Peyer's patch (tissue), 4 donors: ENCODE measurements at regions not wholly inside any gene's neighbourhood (a gene's known extent, or its start where the extent isn't known, plus 50 kb on each side); places are given as distances from the start of the nearest gene placed in this dataset.

Source experiments
- CTCF ChIP-seq, 6 experiments: fragments of 450-650 bp in 4 of 6; fragments of 200-600 bp in 2 of 6; sonication (generic) in 1 of 6; IDR thresholded peaks; one replicate each; pipeline ENCODE4 v1.5.1; 2017 to 2019; ENCODE audit warnings: antibody characterized with exemption in 6 of 6, mild to moderate bottlenecking in 3 of 6, moderate library complexity in 1 of 6
- POLR2A ChIP-seq, 2 donors: fragments of 450-650 bp; IDR thresholded peaks; one replicate each; pipeline ENCODE4 v1.5.1; 2017; ENCODE audit warnings: antibody characterized with exemption in 2 of 2, mild to moderate bottlenecking in 2 of 2, moderate library complexity in 2 of 2

GRCh38 chr6:156507656-156508055, 269.5 kb upstream of the ARID1B start:
- TF ChIP-seq POLR2A (IDR thresholded peaks at IDR 0.05) (no peak), CTCF (IDR thresholded peaks at IDR 0.05) (no peak)
